Esophagus muscularis mucosa (tissue), 4 donors: ENCODE measurements at regions not wholly inside any gene's neighbourhood (a gene's known extent, or its start where the extent isn't known, plus 50 kb on each side); places are given as distances from the start of the nearest gene placed in this dataset.
"Not testable (repeated sequence)": the region's sequence is repeated elsewhere in the genome, so short reads cannot be mapped to it uniquely, and the experiment has no call there.

Experiments
- CTCF ChIP-seq, 3 experiments: fragments of 200-600 bp in 2 of 3; fragments of 450-650 bp in 1 of 3; sonication (generic) in 2 of 3; IDR thresholded peaks; one replicate each; pipeline ENCODE4 v1.5.1; 2017 to 2019; ENCODE audit warnings: antibody characterized with exemption in 3 of 3, mild to moderate bottlenecking in 2 of 3, moderate library complexity in 1 of 3
- EP300 ChIP-seq: sonication (generic); formaldehyde crosslinking; IDR thresholded peaks from one replicate; pipeline ENCODE4 v1.6.1; 2017; ENCODE audit warnings: antibody characterized with exemption
- POLR2A ChIP-seq: fragments of 450-650 bp; IDR thresholded peaks from one replicate; pipeline ENCODE4 v1.6.1; 2017; ENCODE audit warnings: antibody characterized with exemption, moderate library complexity, mild to moderate bottlenecking, low read depth

- not testable (repeated sequence) for TF ChIP-seq EP300; POLR2A; CTCF (IDR thresholded peaks at IDR 0.05)
Observed at GRCh38 chr15:101955840-101956239, 143.8 kb downstream of the OR4F15 start.
